ENCODE measurements at regions not wholly inside any gene's neighbourhood (a gene's known extent, or its start where the extent isn't known, plus 50 kb on each side); places are given as distances from the start of the nearest gene placed in this dataset.

- no peak for DNase-seq (ENCODE audit: low spot score)
These were observed 115.9 kb upstream of the NRG3 start for GRCh38 chr10:81759111-81759510.

- no peak for DNase-seq (ENCODE audit: low spot score)
These were observed 90.8 kb upstream of the NRG3 start for GRCh38 chr10:81784111-81784597.

GRCh38 chr10:81792729-81793128, 82.3 kb upstream of the NRG3 start:
- DNase-seq (ENCODE audit: low spot score): no peak

GRCh38 chr10:81806842-81807241, 68.2 kb upstream of the NRG3 start:
- DNase-seq (ENCODE audit: low spot score): no peak

GRCh38 chr10:81814842-81815241, 60.2 kb upstream of the NRG3 start:
- no peak for DNase-seq (ENCODE audit: low spot score)

GRCh38 chr10:81817596-81818170, 57.3 kb upstream of the NRG3 start:
- no peak for DNase-seq (ENCODE audit: low spot score)

- DNase-seq (ENCODE audit: low spot score): no peak
These were observed 54.6 kb upstream of the NRG3 start for GRCh38 chr10:81820418-81820817.
